ENCODE measurements at regions not wholly inside any gene's neighbourhood (a gene's known extent, or its start where the extent isn't known, plus 50 kb on each side); places are given as distances from the start of the nearest gene placed in this dataset.

GRCh38 chr15:79222808-79223207, 59.7 kb upstream of the ANKRD34C start:
- Mint-ChIP-seq H3K9me3 (no peaks in the 10 kb centered on the region), H3K27ac (no peak overlapping the region), H3K27me3 (ENCODE audit: insufficient read depth, low read depth, poor library complexity) (no peaks in the 10 kb centered on the region), H3K36me3 (ENCODE audit: low read depth) (no peaks in the 10 kb centered on the region), H3K4me3 (no peak overlapping the region), H3K4me1 (peaks cover 6% of the 10 kb centered on the region; the same call in 1 of the 3 replicates)
- H3K4me2 ChIP-seq, result no peak overlapping the region
- H3F3A ChIP-seq (replicated peaks; ENCODE audit: low read depth), result no peaks in the 10 kb centered on the region
- DNase-seq (ENCODE audit: low spot score), result peak; percentile 27
- H4K20me1 ChIP-seq (replicated peaks; ENCODE audit: insufficient read depth), result no peaks in the 10 kb centered on the region
- H3K79me2 ChIP-seq (replicated peaks; ENCODE audit: insufficient read depth), result no peaks in the 10 kb centered on the region
- no peaks in the 10 kb centered on the region for H3K4me1 ChIP-seq (ENCODE audit: insufficient read depth)
- H3K9me2 ChIP-seq (ENCODE audit: insufficient read depth), result no peaks in the 10 kb centered on the region
- H3K4me3 ChIP-seq, result no peak overlapping the region
- H2AFZ ChIP-seq, result peak overlapping the region; percentile 9
- no peak overlapping the region for H3K27ac ChIP-seq (ENCODE audit: low read depth)
- no peaks in the 10 kb centered on the region for H3K36me3 ChIP-seq (ENCODE audit: insufficient read depth)
- ATAC-seq, result no peak
- H3K27me3 ChIP-seq (ENCODE audit: insufficient read depth), result no peaks in the 10 kb centered on the region
- TF ChIP-seq EZH2phosphoT487 (IDR thresholded peaks at IDR 0.05; ENCODE audit: unreplicated experiment) (no peak), NANOG (IDR thresholded peaks at IDR 0.05; ENCODE audit: borderline replicate concordance) (no peak), POLR2AphosphoS5 (IDR thresholded peaks at IDR 0.05; ENCODE audit: low read depth) (no peak), ZNF114 (CRISPR knock-in tag; IDR thresholded peaks at IDR 0.05) (no peak), CTCF (conservative IDR thresholded peaks at IDR 0.05; ENCODE audit: low read depth in 2 of 2) (no peak), EZH2 (IDR thresholded peaks at IDR 0.05; ENCODE audit: low read depth, unreplicated experiment) (no peak), STAT1 (IDR thresholded peaks at IDR 0.05; ENCODE audit: unreplicated experiment) (no peak), CREB1 (CRISPR knock-in tag; IDR thresholded peaks at IDR 0.05; ENCODE audit: low read depth) (no peak), JUNB (IDR thresholded peaks at IDR 0.05; ENCODE audit: unreplicated experiment) (no peak), ZNF331 (CRISPR knock-in tag; IDR thresholded peaks at IDR 0.05; ENCODE audit: low read depth) (no peak), REST (IDR thresholded peaks at IDR 0.05; ENCODE audit: unreplicated experiment) (no peak)
- TF ChIP-seq, protein P1, sequence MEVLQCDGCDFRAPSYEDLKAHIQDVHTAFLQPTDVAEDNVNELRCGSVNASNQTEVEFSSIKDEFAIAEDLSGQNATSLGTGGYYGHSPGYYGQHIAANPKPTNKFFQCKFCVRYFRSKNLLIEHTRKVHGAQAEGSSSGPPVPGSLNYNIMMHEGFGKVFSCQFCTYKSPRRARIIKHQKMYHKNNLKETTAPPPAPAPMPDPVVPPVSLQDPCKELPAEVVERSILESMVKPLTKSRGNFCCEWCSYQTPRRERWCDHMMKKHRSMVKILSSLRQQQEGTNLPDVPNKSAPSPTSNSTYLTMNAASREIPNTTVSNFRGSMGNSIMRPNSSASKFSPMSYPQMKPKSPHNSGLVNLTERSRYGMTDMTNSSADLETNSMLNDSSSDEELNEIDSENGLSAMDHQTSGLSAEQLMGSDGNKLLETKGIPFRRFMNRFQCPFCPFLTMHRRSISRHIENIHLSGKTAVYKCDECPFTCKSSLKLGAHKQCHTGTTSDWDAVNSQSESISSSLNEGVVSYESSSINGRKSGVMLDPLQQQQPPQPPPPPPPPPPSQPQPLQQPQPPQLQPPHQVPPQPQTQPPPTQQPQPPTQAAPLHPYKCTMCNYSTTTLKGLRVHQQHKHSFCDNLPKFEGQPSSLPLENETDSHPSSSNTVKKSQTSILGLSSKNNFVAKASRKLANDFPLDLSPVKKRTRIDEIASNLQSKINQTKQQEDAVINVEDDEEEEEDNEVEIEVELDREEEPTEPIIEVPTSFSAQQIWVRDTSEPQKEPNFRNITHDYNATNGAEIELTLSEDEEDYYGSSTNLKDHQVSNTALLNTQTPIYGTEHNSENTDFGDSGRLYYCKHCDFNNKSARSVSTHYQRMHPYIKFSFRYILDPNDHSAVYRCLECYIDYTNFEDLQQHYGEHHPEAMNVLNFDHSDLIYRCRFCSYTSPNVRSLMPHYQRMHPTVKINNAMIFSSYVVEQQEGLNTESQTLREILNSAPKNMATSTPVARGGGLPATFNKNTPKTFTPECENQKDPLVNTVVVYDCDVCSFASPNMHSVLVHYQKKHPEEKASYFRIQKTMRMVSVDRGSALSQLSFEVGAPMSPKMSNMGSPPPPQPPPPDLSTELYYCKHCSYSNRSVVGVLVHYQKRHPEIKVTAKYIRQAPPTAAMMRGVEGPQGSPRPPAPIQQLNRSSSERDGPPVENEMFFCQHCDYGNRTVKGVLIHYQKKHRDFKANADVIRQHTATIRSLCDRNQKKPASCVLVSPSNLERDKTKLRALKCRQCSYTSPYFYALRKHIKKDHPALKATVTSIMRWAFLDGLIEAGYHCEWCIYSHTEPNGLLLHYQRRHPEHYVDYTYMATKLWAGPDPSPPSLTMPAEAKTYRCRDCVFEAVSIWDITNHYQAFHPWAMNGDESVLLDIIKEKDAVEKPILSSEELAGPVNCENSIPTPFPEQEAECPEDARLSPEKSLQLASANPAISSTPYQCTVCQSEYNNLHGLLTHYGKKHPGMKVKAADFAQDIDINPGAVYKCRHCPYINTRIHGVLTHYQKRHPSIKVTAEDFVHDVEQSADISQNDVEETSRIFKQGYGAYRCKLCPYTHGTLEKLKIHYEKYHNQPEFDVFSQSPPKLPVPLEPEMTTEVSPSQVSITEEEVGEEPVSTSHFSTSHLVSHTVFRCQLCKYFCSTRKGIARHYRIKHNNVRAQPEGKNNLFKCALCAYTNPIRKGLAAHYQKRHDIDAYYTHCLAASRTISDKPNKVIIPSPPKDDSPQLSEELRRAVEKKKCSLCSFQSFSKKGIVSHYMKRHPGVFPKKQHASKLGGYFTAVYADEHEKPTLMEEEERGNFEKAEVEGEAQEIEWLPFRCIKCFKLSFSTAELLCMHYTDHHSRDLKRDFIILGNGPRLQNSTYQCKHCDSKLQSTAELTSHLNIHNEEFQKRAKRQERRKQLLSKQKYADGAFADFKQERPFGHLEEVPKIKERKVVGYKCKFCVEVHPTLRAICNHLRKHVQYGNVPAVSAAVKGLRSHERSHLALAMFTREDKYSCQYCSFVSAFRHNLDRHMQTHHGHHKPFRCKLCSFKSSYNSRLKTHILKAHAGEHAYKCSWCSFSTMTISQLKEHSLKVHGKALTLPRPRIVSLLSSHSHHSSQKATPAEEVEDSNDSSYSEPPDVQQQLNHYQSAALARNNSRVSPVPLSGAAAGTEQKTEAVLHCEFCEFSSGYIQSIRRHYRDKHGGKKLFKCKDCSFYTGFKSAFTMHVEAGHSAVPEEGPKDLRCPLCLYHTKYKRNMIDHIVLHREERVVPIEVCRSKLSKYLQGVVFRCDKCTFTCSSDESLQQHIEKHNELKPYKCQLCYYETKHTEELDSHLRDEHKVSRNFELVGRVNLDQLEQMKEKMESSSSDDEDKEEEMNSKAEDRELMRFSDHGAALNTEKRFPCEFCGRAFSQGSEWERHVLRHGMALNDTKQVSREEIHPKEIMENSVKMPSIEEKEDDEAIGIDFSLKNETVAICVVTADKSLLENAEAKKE (CRISPR knock-in tag; IDR thresholded peaks at IDR 0.05), result no peak
- TF ChIP-seq, protein P2, sequence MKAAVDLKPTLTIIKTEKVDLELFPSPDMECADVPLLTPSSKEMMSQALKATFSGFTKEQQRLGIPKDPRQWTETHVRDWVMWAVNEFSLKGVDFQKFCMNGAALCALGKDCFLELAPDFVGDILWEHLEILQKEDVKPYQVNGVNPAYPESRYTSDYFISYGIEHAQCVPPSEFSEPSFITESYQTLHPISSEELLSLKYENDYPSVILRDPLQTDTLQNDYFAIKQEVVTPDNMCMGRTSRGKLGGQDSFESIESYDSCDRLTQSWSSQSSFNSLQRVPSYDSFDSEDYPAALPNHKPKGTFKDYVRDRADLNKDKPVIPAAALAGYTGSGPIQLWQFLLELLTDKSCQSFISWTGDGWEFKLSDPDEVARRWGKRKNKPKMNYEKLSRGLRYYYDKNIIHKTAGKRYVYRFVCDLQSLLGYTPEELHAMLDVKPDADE (IDR thresholded peaks at IDR 0.05), result no peak
